ENCODE measurements at regions not wholly inside any gene's neighbourhood (a gene's known extent, or its start where the extent isn't known, plus 50 kb on each side); places are given as distances from the start of the nearest gene placed in this dataset.

GRCh38 chr9:129406278-129407225 lies 214.3 kb downstream of the C9orf50 start:
- POLR2A ChIA-PET: no interaction called here
- intact Hi-C loops (cut with micrococcal nuclease): no loop called here
- no peaks in the 10 kb centered on the region for H3K4me1 ChIP-seq (ENCODE audit: control insufficient read depth, extremely low read depth, insufficient read depth, low read length)
- no peaks in the 10 kb centered on the region for H3K9me3 ChIP-seq (replicated peaks; ENCODE audit: control insufficient read depth, insufficient read depth, low read length)
- H3K27me3 ChIP-seq (ENCODE audit: control insufficient read depth in 2 of 2, insufficient read depth in 2 of 2, low read length in 2 of 2): no peaks in the 10 kb centered on the region
- BruUV-seq (replicated peaks): no TSS peak
- TF ChIP-seq JUN (IDR thresholded peaks at IDR 0.05; ENCODE audit: borderline replicate concordance, insufficient read depth, insufficient read length, low read depth): no peak
- TF ChIP-seq POLR2AphosphoS5 (IDR thresholded peaks at IDR 0.05; ENCODE audit: insufficient read depth, low read depth, low read length): no peak
- no peak for TF ChIP-seq POLR2A (IDR thresholded peaks at IDR 0.05; ENCODE audit: low read depth, low read length)
- no peak for TF ChIP-seq EZH2 (IDR thresholded peaks at IDR 0.05; ENCODE audit: borderline replicate concordance, low read depth, low read length, severe bottlenecking)
- TF ChIP-seq GATA2 (IDR thresholded peaks at IDR 0.05; ENCODE audit: insufficient read depth, insufficient read length, low read depth, low read length): no peak
- TF ChIP-seq CTCF (IDR thresholded peaks at IDR 0.05; ENCODE audit: extremely low read depth in 1 of 2, insufficient read depth in 1 of 2, low read depth in 1 of 2, low read length in 2 of 2): no peak
- no peak for TF ChIP-seq MAX (IDR thresholded peaks at IDR 0.05; ENCODE audit: insufficient read depth, insufficient read length)
- TF ChIP-seq MYC (IDR thresholded peaks at IDR 0.05; ENCODE audit: low read depth, low read length): no peak
- no peak for TF ChIP-seq FOS (IDR thresholded peaks at IDR 0.05; ENCODE audit: borderline replicate concordance, insufficient read depth, low read length)
- H3K27ac ChIP-seq (ENCODE audit: insufficient read depth, low read depth, low read length): no peak overlapping the region
- CTCF ChIA-PET: interaction anchor here (1.4 kb wide), 1 partner anchor 232 kb away, joined by 3 read pairs; no protein-coding TSS in a partner anchor
- FAIRE-seq (no peak), DNase-seq (ENCODE audit: low read depth, low spot score) (no peak)
- dilution Hi-C loops (cut with MboI; ENCODE audit: extremely low pct_ligation_motif_present, low sequenced_read_pairs): no loop called here
- H3K79me2 ChIP-seq (ENCODE audit: control insufficient read depth, insufficient read depth, low read length): no peaks in the 10 kb centered on the region
- no peak overlapping the region for H3K9ac ChIP-seq (replicated peaks; ENCODE audit: extremely low read depth, insufficient read depth, low read length)
- no peaks in the 10 kb centered on the region for H4K20me1 ChIP-seq (replicated peaks; ENCODE audit: control insufficient read depth, extremely low read depth, insufficient read depth, low read length)
- no peaks in the 10 kb centered on the region for H3K9me1 ChIP-seq (replicated peaks; ENCODE audit: control insufficient read depth, extremely low read depth, insufficient read depth, low read length)
- no peaks in the 10 kb centered on the region for H3K36me3 ChIP-seq (ENCODE audit: control insufficient read depth in 2 of 2, extremely low read depth in 1 of 2, insufficient read depth in 2 of 2, low read length in 2 of 2)
- no peak overlapping the region for H2AFZ ChIP-seq (ENCODE audit: low read depth, low read length)
- H3K4me3 ChIP-seq (replicated peaks in 1 of 3; ENCODE audit: insufficient read depth in 1 of 3, low read depth in 1 of 3, low read length in 3 of 3): no peak overlapping the region
- no peak overlapping the region for H3K4me2 ChIP-seq (ENCODE audit: insufficient read depth, low read length)

All from endothelial cell of umbilical vein (primary cell).